ENCODE measurements at regions not wholly inside any gene's neighbourhood (a gene's known extent, or its start where the extent isn't known, plus 50 kb on each side); places are given as distances from the start of the nearest gene placed in this dataset.
"Not testable (repeated sequence)": the region's sequence is repeated elsewhere in the genome, so short reads cannot be mapped to it uniquely, and the experiment has no call there.

DNA sequence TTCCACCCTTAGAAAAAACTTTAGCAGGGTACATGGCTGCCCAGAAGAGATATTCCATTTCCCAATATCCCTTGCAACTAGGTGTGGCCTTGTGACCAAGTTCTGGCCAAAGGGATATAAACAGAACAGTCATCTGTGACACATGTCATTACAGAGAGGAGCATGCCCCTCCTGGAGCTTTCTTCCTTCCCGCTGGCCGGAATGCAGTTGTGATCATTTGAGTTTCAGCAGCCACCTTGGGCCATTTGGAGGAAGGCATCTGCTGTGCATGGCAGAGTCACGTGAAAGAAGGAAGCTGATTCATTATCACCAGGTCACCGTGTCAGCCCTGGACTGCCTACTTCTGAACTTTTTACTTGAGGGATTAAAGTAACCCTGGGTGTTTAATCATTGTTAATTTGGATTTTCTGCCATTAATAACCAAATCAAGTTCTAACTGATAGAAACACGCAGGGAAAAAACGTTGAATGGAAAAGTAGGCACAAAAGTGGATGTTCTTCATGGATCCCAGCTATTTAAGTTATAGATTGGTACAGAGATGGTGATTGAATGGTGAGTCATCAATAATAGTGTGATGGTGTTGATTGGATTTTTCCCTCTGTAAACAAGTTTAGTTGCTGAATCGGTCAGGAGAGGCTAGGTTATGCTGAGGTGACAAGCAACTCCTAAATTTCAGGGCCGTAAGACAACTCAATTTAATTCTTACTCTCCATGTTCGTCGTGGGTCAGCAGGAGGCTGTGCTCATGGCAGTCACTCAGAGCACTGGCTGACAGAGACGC is 80.7 kb upstream of the CCDC167 start:
- no peak for DNase-seq (ENCODE audit: low read depth in 2 of 3, low spot score in 2 of 3)

DNA sequence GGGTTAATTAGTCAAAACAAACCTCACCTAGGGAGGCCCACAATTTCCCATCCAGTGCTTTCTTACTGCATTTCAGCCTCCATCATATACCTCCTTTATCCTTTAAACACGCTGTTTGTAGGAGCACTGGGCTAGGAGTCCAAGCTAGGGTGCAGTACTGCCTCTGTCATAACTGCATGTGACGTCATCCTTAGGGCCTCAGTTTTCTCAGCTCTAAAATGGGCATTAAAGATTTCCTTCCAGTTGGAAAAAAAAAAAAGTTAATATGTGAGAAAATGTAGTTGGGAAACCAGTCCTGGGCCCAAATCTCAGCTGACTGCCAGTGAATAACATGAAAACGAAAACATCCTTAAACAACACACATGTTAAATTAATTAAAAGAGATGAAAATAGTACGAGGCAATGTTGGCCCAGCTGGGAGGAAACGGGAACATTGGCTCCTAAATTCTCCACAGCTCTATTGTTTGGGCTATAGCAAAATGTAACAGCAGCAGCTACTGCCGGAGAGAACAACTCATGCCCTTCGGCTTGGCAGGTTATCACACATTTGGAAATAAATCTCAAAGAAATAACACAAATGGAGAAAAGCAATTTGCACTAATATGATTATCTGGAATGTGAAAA is 79.9 kb upstream of the CCDC167 start:
- DNase-seq (ENCODE audit: low read depth in 2 of 3, low spot score in 2 of 3) = no peak

DNA sequence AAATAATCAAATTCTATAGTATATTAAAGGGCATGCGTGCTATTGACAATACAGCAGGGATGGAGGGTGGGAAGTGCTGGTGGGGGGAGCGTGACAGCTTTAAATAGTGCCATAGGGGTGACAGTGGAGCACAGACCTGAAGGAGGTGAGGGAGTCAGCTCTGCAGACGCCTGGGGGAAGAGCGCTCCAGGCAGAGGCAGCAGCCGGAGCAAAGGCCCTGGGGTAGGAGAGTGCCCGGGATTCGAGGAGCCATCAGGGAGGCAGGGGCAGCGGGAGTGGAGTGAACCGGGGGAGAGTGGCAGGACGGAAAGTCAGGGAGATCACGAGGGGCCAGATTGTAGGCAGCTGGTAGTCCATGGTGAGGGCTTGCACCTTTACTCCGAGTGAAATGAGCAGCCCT is 78.4 kb upstream of the CCDC167 start:
- no peak for DNase-seq (ENCODE audit: low read depth in 2 of 3, low spot score in 2 of 3)

DNA sequence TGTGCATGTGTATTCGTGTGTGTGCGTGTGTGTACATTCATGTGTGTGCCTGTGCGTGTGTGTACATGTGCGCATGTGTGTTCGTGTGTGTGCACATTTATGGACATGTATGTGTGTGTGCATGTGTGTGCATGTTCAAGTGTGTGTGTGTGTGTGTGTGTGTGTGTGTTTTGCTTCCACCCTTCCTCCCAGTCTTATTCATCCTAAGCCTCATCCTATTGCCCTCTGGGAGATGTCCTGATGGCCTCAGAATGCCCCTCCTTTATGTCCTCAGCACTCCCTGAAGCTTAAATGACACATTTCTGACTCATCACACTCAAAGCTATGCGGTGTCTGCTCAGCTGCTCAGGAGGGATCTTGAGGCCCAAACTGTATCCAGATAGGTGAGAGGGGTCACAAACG is 76.6 kb upstream of the CCDC167 start:
- DNase-seq (ENCODE audit: low read depth in 2 of 3, low spot score in 2 of 3) = no peak

DNA sequence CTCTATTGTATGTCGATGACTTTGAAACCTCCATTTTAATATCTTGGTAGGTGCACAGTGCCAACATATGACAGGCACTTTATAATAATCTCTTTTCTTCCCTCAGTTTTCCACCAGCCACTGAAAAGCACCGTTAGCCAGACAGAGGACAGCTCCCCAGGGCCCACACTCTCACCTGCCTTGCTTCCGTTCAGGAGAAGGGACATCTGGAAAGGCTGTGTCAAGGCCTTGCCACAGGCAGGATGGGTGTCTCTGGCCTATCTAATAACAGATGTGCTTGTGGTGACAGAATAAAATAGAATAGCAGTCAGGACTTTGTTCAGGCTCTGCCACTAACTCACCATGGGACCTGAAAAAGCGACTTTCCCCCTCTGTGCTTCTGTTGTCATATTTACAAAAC is 75.5 kb upstream of the CCDC167 start:
- DNase-seq (ENCODE audit: low read depth in 2 of 3, low spot score in 2 of 3) = no peak

DNA sequence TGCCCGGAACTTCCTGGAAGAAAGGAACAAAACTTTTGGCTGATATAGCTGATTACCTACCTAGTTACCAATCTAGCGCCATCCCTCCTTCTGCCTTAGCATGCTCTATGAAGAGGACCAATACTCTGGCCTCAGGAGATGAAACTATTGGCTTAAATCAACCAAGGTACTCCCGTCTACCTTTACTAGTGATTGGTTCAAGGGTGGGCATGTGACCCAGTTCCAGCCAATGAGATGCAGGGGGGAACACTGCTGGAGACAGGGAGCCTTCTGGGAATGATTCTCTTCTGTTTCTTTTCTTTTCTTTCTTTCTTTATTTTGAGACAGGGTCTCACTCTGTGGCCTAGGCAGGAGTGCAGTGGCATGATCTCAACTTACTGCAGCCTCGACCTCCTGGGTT is 72.6 kb upstream of the CCDC167 start:
- no peak for DNase-seq (ENCODE audit: low read depth in 2 of 3, low spot score in 2 of 3)

DNA sequence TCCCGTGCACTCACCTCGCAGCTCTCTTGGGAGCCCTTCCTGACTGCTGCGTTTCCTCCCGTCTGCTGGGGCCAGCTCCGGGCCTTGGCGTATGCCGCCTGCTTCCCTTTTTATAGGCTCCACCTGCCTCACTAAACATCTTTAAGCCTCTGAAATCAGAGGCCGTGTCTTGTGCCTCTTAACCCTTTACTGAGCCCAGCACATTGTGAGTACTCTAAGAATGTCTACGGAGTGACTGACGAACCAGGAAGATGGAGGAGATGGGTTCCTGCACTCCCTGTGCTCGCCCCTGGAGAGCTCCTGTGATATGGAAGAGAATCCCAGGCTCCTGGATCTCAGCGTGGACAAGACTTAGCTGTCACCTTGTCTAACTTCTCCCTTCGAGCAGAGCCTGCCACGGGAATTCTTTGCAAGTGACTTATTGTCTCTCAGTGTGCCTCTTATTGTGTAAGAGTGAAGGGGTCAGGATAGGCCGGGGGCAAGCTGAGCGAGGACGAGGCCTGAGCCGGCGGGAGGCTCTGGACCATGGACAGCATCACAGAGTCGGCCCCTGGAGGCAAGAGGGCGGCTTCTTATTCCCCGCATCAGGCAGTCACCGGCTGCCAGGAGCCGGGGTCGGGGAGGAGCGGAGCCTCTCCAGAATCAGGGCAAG is 70.9 kb upstream of the CCDC167 start:
- DNase-seq (ENCODE audit: low read depth in 2 of 3, low spot score in 2 of 3) = peak in 1 of 3 donors; percentile 48

DNA sequence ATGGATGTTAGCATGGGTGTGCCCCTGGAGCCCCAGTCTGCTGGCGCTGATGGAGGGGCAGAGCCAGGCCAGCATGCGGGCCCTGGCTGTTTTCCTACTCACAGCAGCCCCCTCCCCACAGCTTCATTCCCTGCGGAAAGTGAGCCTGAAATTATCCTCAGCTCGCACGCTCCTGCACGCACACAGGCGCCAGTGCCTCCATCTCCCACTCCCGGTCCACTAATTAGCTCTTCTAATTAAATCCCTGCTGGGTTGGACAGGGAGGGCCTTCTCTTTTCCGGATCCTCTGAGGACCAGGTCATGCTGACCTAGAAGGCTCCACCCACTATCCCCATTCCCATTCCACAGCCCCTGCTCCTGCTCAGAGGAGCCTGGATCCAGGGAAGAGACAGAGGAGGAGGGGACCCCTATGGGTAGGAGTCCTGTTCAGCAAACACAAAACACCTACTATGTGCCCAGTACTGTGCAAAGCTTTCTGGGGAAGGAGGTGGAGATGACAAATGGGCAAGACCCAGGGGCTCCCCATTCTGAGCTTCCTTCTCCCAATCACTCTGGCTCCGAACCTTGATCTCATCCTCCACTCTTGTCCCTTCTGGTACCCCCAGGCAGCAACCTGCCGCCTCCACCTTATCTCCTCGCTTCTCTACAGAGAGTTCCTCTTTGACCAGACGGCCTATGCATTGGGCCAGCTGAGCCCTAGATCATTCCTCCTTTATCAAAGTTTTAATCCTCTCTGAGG is 70.2 kb upstream of the CCDC167 start:
- no peak for DNase-seq (ENCODE audit: low read depth in 2 of 3, low spot score in 2 of 3)

DNA sequence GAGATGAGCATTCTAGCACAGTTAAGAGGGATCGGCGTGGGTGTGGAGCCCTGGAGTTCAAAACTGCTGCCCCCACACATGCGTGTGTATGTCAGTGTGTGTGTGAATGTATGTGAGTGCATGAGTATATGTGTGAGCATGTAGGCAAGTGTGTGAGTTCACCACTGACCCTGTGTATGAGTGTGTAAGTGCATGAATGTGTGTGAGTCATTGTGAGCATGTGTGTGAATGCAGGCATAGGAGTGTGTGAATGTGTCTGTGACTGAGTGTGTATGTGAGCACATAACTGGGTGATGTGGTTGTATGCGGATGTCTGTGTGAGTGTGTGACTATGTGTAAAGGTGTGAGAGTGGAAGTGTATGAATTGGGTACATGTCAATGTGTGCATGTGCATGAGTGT is 69.6 kb upstream of the CCDC167 start:
- no peak for DNase-seq (ENCODE audit: low read depth in 2 of 3, low spot score in 2 of 3)

DNA sequence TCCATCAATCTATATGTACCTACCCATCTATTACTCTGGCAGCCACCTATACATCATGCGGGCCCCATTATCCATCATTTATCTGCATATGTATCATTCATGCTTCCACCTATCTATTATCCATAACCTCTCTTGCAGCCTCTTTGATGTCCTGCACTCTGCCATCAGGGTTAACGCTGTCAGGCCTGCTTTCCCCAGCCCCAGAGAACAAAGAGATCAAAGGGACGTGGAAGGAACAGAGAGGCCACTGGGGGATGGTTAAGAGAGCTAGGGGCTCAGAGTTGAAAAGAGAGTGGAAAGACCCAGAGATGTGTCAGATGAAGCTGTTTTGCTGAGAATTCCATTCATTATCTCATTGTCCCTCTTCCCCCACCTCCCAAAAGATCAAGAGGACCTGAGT is 67.3 kb upstream of the CCDC167 start:
- no peak for DNase-seq (ENCODE audit: low read depth in 2 of 3, low spot score in 2 of 3)

DNA sequence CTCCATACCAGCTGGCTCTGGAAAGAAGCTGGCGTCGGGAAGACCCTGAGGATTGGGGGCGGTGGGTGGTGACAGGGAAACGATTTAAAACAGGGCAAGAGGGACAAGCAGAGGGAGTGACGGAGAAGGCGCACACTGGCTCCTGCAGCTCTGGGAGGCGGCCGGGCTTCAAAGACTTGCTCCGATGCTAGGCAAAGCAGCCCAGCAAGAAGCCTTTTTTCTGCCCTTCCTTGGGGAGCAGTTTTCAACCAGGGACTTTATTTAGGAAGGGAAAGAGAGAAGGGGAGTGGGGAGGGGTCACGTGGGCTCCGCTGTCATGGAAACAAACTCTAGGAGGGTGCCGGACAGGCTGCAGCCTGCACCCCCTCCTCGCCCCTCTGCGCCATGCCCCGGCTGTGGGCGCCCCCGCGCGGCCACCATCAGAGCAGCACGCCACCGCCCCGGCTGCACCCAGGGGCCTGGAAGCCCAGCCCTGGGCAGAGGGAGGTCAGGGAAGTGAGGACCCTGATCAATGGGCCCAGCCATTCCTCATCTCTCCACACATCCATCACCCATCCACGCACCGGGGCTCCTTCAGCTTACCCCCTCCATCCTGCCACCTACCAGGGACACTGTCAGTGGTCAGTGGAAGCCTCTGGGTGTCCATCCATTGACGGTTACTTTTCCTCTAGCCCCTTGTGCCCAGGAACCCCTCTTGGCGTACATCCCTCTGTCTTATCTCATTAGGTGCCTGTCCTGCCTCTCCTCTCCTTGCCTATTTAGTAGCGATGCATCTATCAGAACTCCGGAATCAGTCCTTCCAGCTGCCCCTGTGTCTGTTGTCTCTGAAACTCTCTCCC is 66.6 kb upstream of the CCDC167 start:
- DNase-seq (ENCODE audit: low read depth in 2 of 3, low spot score in 2 of 3) = peak; percentile 51 to 67 (median 58)

DNA sequence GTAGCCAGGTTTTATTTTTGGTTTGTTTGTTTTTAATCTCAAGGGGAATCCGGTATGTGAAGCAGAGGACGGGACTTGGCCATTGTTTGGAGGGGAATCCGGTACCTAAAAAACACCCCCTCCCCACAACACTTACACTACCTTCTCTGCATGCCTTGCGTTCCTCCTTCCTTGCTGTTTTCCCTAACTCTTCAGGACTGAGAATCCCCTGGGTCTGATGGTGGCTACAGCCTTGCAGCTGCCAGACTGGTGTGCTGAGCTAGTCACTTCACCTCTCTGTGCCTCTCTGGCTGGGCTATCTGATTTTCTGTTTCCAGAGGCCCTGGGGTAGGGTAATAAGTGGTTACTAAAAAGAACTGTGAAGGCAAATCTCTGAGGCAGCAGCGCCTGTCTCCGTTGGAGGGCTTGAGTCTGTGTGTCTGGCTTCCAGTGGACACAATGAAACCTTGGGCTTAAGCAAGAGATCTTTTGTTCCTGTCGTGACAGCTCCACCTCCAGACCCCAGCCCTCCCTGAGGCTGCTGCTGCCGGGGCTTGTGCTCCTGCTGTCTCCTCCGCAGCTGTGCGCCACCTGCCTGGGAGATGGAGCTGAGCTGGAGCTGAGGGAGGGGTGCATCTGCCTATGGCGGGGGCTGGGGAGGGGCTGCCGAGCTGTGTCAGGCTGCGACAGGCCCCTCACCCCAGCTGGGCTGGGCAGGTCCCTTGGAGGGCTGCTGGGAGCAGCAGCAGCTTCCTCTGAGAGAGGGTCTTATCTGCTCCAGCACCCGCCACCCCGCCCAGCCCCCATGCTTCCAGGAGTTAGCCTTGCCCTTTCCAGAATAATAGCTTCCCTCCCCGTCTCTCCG is 65.8 kb upstream of the CCDC167 start:
- no peak for DNase-seq (ENCODE audit: low read depth in 2 of 3, low spot score in 2 of 3)

DNA sequence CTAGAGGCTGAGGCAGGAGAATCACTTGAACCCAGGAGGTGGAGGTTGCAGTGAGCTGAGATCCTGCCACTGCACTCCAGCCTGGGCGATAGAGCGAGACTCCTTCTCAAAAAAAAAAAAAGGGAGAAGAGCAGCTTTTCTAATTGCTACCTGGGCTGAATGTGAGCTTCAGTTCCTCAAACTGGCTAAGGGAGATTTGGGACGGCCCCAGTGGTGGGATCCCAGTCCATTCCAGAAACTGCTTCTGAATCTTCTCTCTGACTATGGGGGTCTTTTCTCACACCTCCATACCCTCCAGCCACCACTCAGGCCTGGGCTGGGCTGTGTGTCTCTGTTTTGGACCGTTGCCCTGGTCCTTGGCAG is 63.2 kb upstream of the CCDC167 start:
- DNase-seq (ENCODE audit: low read depth in 2 of 3, low spot score in 2 of 3) = not testable (repeated sequence)

DNA sequence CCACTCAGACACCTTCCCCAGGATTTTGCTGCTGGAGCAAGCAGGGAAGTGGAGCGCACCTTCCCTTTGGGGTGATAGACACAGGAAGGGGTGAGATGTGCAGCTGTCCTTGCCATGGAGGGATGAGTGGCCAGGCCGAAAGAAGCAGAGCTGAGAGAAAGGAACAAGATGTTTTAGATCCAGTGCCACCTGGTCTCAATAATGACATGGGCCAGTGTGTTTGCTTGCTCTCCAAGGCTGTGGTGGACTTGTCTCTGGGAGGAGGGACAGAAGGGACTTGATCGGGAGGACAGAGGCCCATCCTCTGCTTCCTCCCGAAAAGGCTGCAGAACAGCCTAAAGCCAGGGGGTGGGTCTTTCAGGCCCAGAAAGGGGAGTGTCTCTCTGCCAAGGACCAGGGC is 61.7 kb upstream of the CCDC167 start:
- no peak for DNase-seq (ENCODE audit: low read depth in 2 of 3, low spot score in 2 of 3)

DNA sequence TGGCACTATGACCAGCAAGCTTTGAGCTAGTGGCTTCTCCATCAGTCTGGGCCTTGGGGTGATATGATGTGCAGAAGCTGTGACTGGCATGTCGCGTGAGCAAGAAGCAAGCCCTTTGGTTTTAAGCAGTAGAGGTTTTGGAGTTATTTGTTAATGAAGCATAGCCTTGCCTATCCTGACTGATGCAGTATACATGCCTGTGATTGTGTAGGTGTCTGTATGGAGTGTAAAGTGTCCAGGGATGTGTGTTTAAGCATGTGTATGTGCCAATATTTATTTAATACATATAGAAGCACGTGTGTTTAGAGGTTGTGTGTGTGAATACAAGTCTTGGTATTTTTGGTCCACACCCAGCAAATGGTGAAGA is 61.0 kb upstream of the CCDC167 start:
- DNase-seq (ENCODE audit: low read depth in 2 of 3, low spot score in 2 of 3) = no peak

DNA sequence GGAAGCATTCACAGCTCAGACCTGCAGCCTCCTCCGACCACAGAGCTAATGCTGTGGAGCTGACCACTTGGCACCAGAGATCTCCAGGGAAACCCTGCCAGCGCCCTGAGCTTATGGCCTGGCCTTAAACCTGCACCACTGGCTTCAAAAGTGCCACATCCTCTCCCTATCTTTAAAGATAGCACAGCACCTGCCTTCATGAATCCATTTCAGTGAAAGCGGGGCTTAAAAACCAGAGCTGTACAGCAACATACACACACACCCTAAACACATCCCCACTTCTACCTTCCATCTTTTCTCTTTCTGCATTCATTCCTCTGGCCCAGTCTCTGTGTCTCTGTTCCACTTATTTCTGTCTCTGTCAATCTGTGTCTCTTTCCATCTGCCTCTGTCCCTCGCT is 59.8 kb upstream of the CCDC167 start:
- no peak for DNase-seq (ENCODE audit: low read depth in 2 of 3, low spot score in 2 of 3)

DNA sequence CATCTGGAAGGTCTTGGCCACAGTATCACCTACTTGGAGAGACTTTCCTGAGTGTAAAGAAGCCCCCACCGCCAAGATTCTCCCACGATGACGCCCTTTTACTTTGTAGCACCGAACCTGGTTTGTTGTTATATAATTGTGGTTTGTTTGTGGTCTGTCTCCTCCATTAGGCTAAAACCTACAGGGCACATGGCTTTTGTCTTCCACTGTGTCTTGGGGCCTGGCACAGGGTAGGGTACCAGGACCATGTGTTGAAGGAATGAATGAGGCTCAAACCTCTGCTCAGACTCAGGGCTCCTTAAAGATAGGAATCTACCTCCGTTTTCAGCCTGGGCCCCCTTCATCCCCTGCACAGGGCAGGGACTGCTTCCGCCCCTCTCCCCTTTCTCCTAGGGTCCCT is 59.4 kb upstream of the CCDC167 start:
- no peak for DNase-seq (ENCODE audit: low read depth in 2 of 3, low spot score in 2 of 3)

DNA sequence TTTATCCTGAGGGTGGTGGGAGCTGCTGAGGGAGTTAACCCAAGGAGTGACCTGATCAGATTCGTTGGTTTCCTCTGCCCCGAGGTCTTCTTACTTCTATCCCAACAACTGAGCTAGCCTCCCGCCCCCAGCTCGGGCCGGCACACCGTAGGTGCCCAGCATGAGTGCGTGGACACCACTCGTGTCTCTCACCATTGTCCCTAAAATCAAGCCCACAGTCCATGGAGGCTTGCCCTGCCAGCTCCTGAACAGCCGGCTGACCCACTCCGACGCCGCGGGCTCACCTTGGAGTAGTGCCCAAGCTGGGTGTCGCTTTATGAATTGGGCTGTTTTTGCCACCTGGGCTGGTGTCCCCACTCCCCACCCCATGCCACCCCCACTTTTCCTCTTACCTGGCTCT is 59.0 kb upstream of the CCDC167 start:
- DNase-seq (ENCODE audit: low read depth in 2 of 3, low spot score in 2 of 3) = no peak

DNA sequence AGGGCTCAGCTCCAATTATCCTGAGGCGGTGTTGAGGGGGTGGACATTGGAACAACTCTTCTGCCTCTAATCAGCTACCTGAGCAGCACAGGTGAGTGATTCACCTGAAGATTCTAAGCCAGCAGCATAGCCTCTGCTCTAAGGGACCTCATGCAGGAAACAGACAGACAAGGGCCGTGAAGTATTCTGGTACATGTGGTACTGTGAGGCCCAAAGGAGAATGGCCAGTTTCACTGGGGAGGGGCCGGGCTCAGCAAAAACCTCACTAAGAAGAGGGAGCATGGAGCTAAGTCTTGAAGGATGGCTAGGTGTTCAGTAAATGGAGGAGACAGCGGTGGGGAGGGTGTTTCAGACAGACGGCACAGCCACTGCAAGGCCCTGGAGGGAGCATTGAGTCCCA is 58.5 kb upstream of the CCDC167 start:
- DNase-seq (ENCODE audit: low read depth in 2 of 3, low spot score in 2 of 3) = no peak

DNA sequence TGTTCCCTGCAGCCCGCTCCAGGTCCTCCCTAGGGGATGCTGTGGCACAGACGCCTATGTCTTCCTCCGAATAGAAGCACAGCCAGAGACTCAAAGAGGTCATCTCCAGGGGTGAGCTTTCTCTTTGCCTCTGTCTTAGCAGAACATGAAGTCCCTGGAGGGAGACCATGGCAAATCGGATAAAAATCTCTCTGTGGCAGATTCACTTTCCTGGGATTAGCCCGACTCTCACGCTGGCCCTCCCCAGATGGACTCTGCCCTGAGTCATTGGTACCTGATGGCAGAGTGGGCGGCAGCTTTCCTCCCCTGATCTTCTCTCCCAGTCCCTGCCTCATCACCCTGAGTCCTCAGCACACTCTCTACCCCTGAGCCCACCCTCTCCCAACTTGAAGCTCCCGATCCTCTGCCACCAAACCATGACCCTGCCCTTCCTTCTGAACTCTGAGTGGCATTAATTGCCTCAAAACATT is 58.0 kb upstream of the CCDC167 start:
- no peak for DNase-seq (ENCODE audit: low read depth in 2 of 3, low spot score in 2 of 3)

Data from hematopoietic multipotent progenitor cell (in vitro differentiated cells).